HPDE6-E6E7 (cell line): ENCODE measurements at regions not wholly inside any gene's neighbourhood (a gene's known extent, or its start where the extent isn't known, plus 50 kb on each side); places are given as distances from the start of the nearest gene placed in this dataset.

Experiments
- DNase-seq: peaks from one replicate; pipeline ENCODE4 v3.0.0; 2011; ENCODE audit warnings: missing footprints; ENCODE audit errors: extremely low spot score

GRCh38 chr6:166010136-166010960 is 157.3 kb downstream of the TBXT start:
- DNase-seq, result no peak

- no peak for DNase-seq
Observed at GRCh38 chr6:166009385-166010031, 158.1 kb downstream of the TBXT start.

- no peak for DNase-seq
Observed at GRCh38 chr6:166008441-166009369, 158.9 kb downstream of the TBXT start.

- no peak for DNase-seq
Observed at GRCh38 chr6:166007349-166008263, 160.0 kb downstream of the TBXT start.

GRCh38 chr6:166006900-166007301 is 160.8 kb downstream of the TBXT start:
- DNase-seq, result no peak

- DNase-seq, result no peak
Observed at GRCh38 chr6:166005944-166006899, 161.4 kb downstream of the TBXT start.

GRCh38 chr6:166005401-166005943 is 162.2 kb downstream of the TBXT start:
- no peak for DNase-seq

- DNase-seq, result no peak
Observed at GRCh38 chr6:166004876-166005275, 162.8 kb downstream of the TBXT start.

GRCh38 chr6:166004471-166004870 is 163.2 kb downstream of the TBXT start:
- DNase-seq, result no peak

GRCh38 chr6:166003569-166003968 is 164.1 kb downstream of the TBXT start:
- no peak for DNase-seq

- DNase-seq, result no peak
Observed at GRCh38 chr6:166001359-166001758, 166.3 kb downstream of the TBXT start.

- DNase-seq, result no peak
Observed at GRCh38 chr6:165999279-165999678, 168.4 kb downstream of the TBXT start.

- no peak for DNase-seq
Observed at GRCh38 chr6:165998072-165998471, 169.6 kb downstream of the TBXT start.

GRCh38 chr6:165991341-165991740 is 176.3 kb downstream of the TBXT start:
- no peak for DNase-seq

- DNase-seq, result no peak
Observed at GRCh38 chr6:165990216-165990615, 177.4 kb downstream of the TBXT start.

GRCh38 chr6:165988757-165989456 is 178.7 kb downstream of the TBXT start:
- DNase-seq, result no peak

GRCh38 chr6:165988302-165988756 is 179.3 kb downstream of the TBXT start:
- DNase-seq, result no peak

- no peak for DNase-seq
Observed at GRCh38 chr6:165987483-165988301, 180.0 kb downstream of the TBXT start.
